HepG2 (cell line): ENCODE measurements at regions not wholly inside any gene's neighbourhood (a gene's known extent, or its start where the extent isn't known, plus 50 kb on each side); places are given as distances from the start of the nearest gene placed in this dataset.

Source experiments
- DPF2 ChIP-seq: sonication (generic); formaldehyde crosslinking; IDR thresholded peaks from 2 replicates; pipeline ENCODE4 v1.4.0; 2020; ENCODE audit warnings: mild to moderate bottlenecking, low read depth, missing genetic modification reagents, borderline replicate concordance
- HOXD1 ChIP-seq: sonication (generic); formaldehyde crosslinking; IDR thresholded peaks from 2 replicates; pipeline ENCODE4 v1.5.0; 2020; ENCODE audit warnings: missing genetic modification reagents
- ISX ChIP-seq: sonication (generic); formaldehyde crosslinking; conservative IDR thresholded peaks from 2 replicates; pipeline ENCODE4 v1.5.0; 2020; ENCODE audit warnings: missing genetic modification reagents
- KLF11 ChIP-seq: IDR thresholded peaks from 2 replicates; pipeline ENCODE4 v1.6.1; 2016; ENCODE audit warnings: missing compliant biosample characterization
- KLF12 ChIP-seq: sonication (generic); formaldehyde crosslinking; IDR thresholded peaks from 2 replicates; pipeline ENCODE4 v1.4.0; 2020; ENCODE audit warnings: missing genetic modification reagents, borderline replicate concordance
- MAFG ChIP-seq: sonication (generic); formaldehyde crosslinking; IDR thresholded peaks from 2 replicates; pipeline ENCODE4 v1.5.1; 2020; ENCODE audit warnings: mild to moderate bottlenecking, missing genetic modification reagents
- POGZ ChIP-seq: sonication (generic); formaldehyde crosslinking; IDR thresholded peaks from 2 replicates; pipeline ENCODE4 v1.4.0; 2020; ENCODE audit warnings: mild to moderate bottlenecking, missing genetic modification reagents
- SATB2 ChIP-seq: sonication (generic); formaldehyde crosslinking; IDR thresholded peaks from 2 replicates; pipeline ENCODE4 v1.5.0; 2020; ENCODE audit warnings: missing genetic modification reagents
- SMARCE1 ChIP-seq: fragments of 450-650 bp; IDR thresholded peaks from 2 replicates; pipeline ENCODE4 v1.6.1; 2017; ENCODE audit warnings: borderline replicate concordance
- SP4 ChIP-seq: sonication (generic); formaldehyde crosslinking; IDR thresholded peaks from 2 replicates; pipeline ENCODE4 v1.8.1; 2023; ENCODE audit warnings: mild to moderate bottlenecking, missing genetic modification reagents
- TRIM22 ChIP-seq: fragments of 450-650 bp; IDR thresholded peaks from 2 replicates; pipeline ENCODE4 v1.6.1; 2017
- ZNF354B ChIP-seq: sonication (generic); formaldehyde crosslinking; IDR thresholded peaks from 2 replicates; pipeline ENCODE4 v1.8.0; 2022; ENCODE audit warnings: mild to moderate bottlenecking, missing genetic modification reagents
- TF ChIP-seq, protein P1 (sequence below): sonication (generic); formaldehyde crosslinking; IDR thresholded peaks from 2 replicates; pipeline ENCODE4 v1.4.0; 2020; ENCODE audit warnings: missing genetic modification reagents
- TF ChIP-seq, protein P2 (sequence below): sonication (generic); formaldehyde crosslinking; IDR thresholded peaks from 2 replicates; pipeline ENCODE4 v1.8.0; 2022; ENCODE audit warnings: low read depth, missing genetic modification reagents

GRCh38 chr5:108620516-108620915 is 127.2 kb upstream of the FER start (continued):
- TF ChIP-seq, protein P1, sequence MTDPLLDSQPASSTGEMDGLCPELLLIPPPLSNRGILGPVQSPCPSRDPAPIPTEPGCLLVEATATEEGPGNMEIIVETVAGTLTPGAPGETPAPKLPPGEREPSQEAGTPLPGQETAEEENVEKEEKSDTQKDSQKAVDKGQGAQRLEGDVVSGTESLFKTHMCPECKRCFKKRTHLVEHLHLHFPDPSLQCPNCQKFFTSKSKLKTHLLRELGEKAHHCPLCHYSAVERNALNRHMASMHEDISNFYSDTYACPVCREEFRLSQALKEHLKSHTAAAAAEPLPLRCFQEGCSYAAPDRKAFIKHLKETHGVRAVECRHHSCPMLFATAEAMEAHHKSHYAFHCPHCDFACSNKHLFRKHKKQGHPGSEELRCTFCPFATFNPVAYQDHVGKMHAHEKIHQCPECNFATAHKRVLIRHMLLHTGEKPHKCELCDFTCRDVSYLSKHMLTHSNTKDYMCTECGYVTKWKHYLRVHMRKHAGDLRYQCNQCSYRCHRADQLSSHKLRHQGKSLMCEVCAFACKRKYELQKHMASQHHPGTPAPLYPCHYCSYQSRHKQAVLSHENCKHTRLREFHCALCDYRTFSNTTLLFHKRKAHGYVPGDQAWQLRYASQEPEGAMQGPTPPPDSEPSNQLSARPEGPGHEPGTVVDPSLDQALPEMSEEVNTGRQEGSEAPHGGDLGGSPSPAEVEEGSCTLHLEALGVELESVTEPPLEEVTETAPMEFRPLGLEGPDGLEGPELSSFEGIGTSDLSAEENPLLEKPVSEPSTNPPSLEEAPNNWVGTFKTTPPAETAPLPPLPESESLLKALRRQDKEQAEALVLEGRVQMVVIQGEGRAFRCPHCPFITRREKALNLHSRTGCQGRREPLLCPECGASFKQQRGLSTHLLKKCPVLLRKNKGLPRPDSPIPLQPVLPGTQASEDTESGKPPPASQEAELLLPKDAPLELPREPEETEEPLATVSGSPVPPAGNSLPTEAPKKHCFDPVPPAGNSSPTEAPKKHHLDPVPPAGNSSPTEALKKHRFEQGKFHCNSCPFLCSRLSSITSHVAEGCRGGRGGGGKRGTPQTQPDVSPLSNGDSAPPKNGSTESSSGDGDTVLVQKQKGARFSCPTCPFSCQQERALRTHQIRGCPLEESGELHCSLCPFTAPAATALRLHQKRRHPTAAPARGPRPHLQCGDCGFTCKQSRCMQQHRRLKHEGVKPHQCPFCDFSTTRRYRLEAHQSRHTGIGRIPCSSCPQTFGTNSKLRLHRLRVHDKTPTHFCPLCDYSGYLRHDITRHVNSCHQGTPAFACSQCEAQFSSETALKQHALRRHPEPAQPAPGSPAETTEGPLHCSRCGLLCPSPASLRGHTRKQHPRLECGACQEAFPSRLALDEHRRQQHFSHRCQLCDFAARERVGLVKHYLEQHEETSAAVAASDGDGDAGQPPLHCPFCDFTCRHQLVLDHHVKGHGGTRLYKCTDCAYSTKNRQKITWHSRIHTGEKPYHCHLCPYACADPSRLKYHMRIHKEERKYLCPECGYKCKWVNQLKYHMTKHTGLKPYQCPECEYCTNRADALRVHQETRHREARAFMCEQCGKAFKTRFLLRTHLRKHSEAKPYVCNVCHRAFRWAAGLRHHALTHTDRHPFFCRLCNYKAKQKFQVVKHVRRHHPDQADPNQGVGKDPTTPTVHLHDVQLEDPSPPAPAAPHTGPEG (CRISPR knock-in tag) = no peak
- TF ChIP-seq POGZ (CRISPR knock-in tag) (no peak), MAFG (CRISPR knock-in tag) (no peak), SP4 (CRISPR knock-in tag) (no peak), HOXD1 (no peak), KLF11 (CRISPR knock-in tag) (no peak), SMARCE1 (no peak), ISX (CRISPR knock-in tag) (no peak), KLF12 (no peak), ZNF354B (no peak), TRIM22 (no peak), SATB2 (CRISPR knock-in tag) (no peak), DPF2 (CRISPR knock-in tag) (no peak)
- TF ChIP-seq, protein P2, sequence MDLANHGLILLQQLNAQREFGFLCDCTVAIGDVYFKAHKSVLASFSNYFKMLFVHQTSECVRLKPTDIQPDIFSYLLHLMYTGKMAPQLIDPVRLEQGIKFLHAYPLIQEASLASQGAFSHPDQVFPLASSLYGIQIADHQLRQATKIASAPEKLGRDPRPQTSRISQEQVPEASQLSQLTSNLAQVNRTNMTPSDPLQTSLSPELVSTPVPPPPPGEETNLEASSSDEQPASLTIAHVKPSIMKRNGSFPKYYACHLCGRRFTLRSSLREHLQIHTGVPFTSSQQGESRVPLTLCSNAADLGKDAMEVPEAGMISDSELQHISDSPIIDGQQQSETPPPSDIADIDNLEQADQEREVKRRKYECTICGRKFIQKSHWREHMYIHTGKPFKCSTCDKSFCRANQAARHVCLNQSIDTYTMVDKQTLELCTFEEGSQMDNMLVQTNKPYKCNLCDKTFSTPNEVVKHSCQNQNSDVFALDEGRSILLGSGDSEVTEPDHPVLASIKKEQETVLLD (CRISPR knock-in tag) = no peak
